Stomach (tissue), 4 donors: ENCODE measurements at regions not wholly inside any gene's neighbourhood (a gene's known extent, or its start where the extent isn't known, plus 50 kb on each side); places are given as distances from the start of the nearest gene placed in this dataset.

Experiments used
- EP300 ChIP-seq: sonication (generic); formaldehyde crosslinking; IDR thresholded peaks from one replicate; pipeline ENCODE4 v1.6.1; 2017; ENCODE audit warnings: antibody characterized with exemption
- POLR2A ChIP-seq, 4 donors: fragments of 450-650 bp; IDR thresholded peaks; one replicate each; pipeline ENCODE4 v1.6.1; 2016; ENCODE audit warnings: antibody characterized with exemption in 4 of 4, control low read depth in 2 of 4, mild to moderate bottlenecking in 1 of 4, moderate library complexity in 1 of 4
- POLR2AphosphoS5 ChIP-seq, 3 donors: sonication (generic); formaldehyde crosslinking; IDR thresholded peaks; one replicate each; pipeline ENCODE4 v1.6.1; 2016; ENCODE audit warnings: antibody characterized with exemption in 3 of 3
- TF ChIP-seq, protein P1 (sequence below), 7 experiments: fragments of 450-650 bp in 4 of 7; fragments of 200-600 bp in 3 of 7; sonication (generic) in 3 of 7; IDR thresholded peaks; one replicate each; pipeline ENCODE4 v1.5.1; 2016 to 2019; ENCODE audit warnings: antibody characterized with exemption in 7 of 7, control low read depth in 2 of 7, mild to moderate bottlenecking in 1 of 7

DNA sequence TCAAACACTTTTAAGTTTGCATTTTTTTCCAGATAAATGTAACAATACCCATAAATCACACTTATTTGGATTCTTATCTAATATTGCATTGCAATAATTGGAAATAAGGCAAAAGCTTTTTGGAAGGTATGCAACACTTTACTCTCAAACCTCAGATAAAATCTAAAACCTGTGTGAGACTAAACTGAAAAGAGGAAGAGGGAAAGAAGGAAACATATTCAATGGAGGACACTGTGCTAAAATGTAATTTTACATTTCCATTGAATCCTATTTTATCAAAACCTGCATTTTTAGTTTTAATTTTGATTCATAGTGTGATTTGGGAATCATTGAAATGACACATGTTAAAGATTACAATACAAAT lies 99.4 kb downstream of the HPGD start:
- TF ChIP-seq, protein P1, sequence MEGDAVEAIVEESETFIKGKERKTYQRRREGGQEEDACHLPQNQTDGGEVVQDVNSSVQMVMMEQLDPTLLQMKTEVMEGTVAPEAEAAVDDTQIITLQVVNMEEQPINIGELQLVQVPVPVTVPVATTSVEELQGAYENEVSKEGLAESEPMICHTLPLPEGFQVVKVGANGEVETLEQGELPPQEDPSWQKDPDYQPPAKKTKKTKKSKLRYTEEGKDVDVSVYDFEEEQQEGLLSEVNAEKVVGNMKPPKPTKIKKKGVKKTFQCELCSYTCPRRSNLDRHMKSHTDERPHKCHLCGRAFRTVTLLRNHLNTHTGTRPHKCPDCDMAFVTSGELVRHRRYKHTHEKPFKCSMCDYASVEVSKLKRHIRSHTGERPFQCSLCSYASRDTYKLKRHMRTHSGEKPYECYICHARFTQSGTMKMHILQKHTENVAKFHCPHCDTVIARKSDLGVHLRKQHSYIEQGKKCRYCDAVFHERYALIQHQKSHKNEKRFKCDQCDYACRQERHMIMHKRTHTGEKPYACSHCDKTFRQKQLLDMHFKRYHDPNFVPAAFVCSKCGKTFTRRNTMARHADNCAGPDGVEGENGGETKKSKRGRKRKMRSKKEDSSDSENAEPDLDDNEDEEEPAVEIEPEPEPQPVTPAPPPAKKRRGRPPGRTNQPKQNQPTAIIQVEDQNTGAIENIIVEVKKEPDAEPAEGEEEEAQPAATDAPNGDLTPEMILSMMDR (IDR thresholded peaks at IDR 0.05), result no peak
- no peak for TF ChIP-seq POLR2AphosphoS5 (IDR thresholded peaks at IDR 0.05)
- TF ChIP-seq EP300, result no peak
- no peak for TF ChIP-seq POLR2A (IDR thresholded peaks at IDR 0.05)
